ENCODE measurements at regions not wholly inside any gene's neighbourhood (a gene's known extent, or its start where the extent isn't known, plus 50 kb on each side); places are given as distances from the start of the nearest gene placed in this dataset.

- H3K36me3 ChIP-seq (replicated peaks in 1 of 2; ENCODE audit: control extremely low read depth in 1 of 2, control insufficient read depth in 1 of 2, extremely low read depth in 1 of 2, insufficient read depth in 2 of 2, low read length in 1 of 2), result no peaks in the 10 kb centered on the region
- intact Hi-C loops (cut with micrococcal nuclease), result no loop called here
- H3K9me3 ChIP-seq (ENCODE audit: control extremely low read depth in 1 of 3, control insufficient read depth in 2 of 3, insufficient read depth in 1 of 3, low read length in 2 of 3), result no peaks in the 10 kb centered on the region
- no peak overlapping the region for H3K4me2 ChIP-seq (replicated peaks; ENCODE audit: low read depth, low read length, poor library complexity, severe bottlenecking)
- H3K9ac ChIP-seq (ENCODE audit: low read length), result no peak overlapping the region
- H3K27ac ChIP-seq (ENCODE audit: low read length in 2 of 2), result no peak overlapping the region
- POLR2A ChIA-PET, result interaction anchor here (0.6 kb wide), 1 partner anchor 39 kb away, joined by 3 read pairs; no protein-coding TSS in a partner anchor
- no peaks in the 10 kb centered on the region for H4K20me1 ChIP-seq (ENCODE audit: control insufficient read depth, insufficient read depth, low read length, poor library complexity, severe bottlenecking)
- no peak overlapping the region for H3K4me3 Mint-ChIP-seq
- H3K27me3 Mint-ChIP-seq, result no peaks in the 10 kb centered on the region
- no CpG with 5 or more reads among the region's 7 CpGs for WGBS (ENCODE audit: insufficient coverage)
- H2AFZ ChIP-seq (ENCODE audit: insufficient read depth, low read depth, low read length, poor library complexity, severe bottlenecking), result no peak overlapping the region
- peaks cover 9 to 11% of the 10 kb centered on the region in 2 donors for H3K4me1 ChIP-seq (ENCODE audit: control insufficient read depth in 2 of 2, insufficient read depth in 2 of 2, low read length in 2 of 2)
- no peaks in the 10 kb centered on the region for H3K9me3 Mint-ChIP-seq (ENCODE audit: insufficient read depth)
- CTCF ChIA-PET, result no interaction called here
- no peak overlapping the region for H3K27ac Mint-ChIP-seq
- ATAC-seq (ENCODE audit: low read depth) (no peak), DNase-seq (no peak)
- no peak for TF ChIP-seq CTCF (IDR thresholded peaks at IDR 0.05)
- no peak for TF ChIP-seq EZH2 (IDR thresholded peaks at IDR 0.05; ENCODE audit: borderline replicate concordance, insufficient read depth, low read depth, low read length, poor library complexity, severe bottlenecking)
- no peaks in the 10 kb centered on the region for H3K27me3 ChIP-seq (replicated peaks in 1 of 4; ENCODE audit: control extremely low read depth in 1 of 4, control insufficient read depth in 3 of 4, insufficient read depth in 4 of 4, low read length in 3 of 4)
- H3K79me2 ChIP-seq (ENCODE audit: control insufficient read depth, insufficient read depth, low read length), result no peaks in the 10 kb centered on the region
- peaks cover 19% of the 10 kb centered on the region for H3K4me1 Mint-ChIP-seq
- no peak overlapping the region for H3K4me3 ChIP-seq (ENCODE audit: control extremely low read depth in 1 of 5, extremely low read depth in 1 of 5, insufficient read depth in 1 of 5, low read depth in 2 of 5, low read length in 4 of 5)
Observed at GRCh38 chrX:9320940-9321339, 143.9 kb upstream of the TBL1X start.

- no peaks in the 10 kb centered on the region for H3K79me2 ChIP-seq (ENCODE audit: control insufficient read depth, insufficient read depth, low read length)
- H3K36me3 ChIP-seq (replicated peaks in 1 of 2; ENCODE audit: control extremely low read depth in 1 of 2, control insufficient read depth in 1 of 2, extremely low read depth in 1 of 2, insufficient read depth in 2 of 2, low read length in 1 of 2), result no peaks in the 10 kb centered on the region
- no peak overlapping the region for H2AFZ ChIP-seq (ENCODE audit: insufficient read depth, low read depth, low read length, poor library complexity, severe bottlenecking)
- no peak for TF ChIP-seq EZH2 (IDR thresholded peaks at IDR 0.05; ENCODE audit: borderline replicate concordance, insufficient read depth, low read depth, low read length, poor library complexity, severe bottlenecking)
- no peak for TF ChIP-seq CTCF (IDR thresholded peaks at IDR 0.05)
- H3K27ac ChIP-seq (ENCODE audit: low read length in 2 of 2), result no peak overlapping the region
- no peak overlapping the region for H3K4me2 ChIP-seq (replicated peaks; ENCODE audit: low read depth, low read length, poor library complexity, severe bottlenecking)
- no peak overlapping the region for H3K4me3 Mint-ChIP-seq
- peaks cover 3% of the 10 kb centered on the region for H3K9me3 Mint-ChIP-seq (ENCODE audit: insufficient read depth)
- no peaks in the 10 kb centered on the region for H3K4me1 ChIP-seq (ENCODE audit: control insufficient read depth in 2 of 2, insufficient read depth in 2 of 2, low read length in 2 of 2)
- no peak for DNase-seq
- H3K27ac Mint-ChIP-seq, result no peak overlapping the region
- peaks cover 13% of the 10 kb centered on the region for H3K4me1 Mint-ChIP-seq
- CTCF ChIA-PET, result no interaction called here
- ATAC-seq (ENCODE audit: low read depth), result no peak
- no CpG with 5 or more reads among the region's 3 CpGs for WGBS (ENCODE audit: insufficient coverage)
- POLR2A ChIA-PET, result no interaction called here
- no peaks in the 10 kb centered on the region for H3K27me3 ChIP-seq (replicated peaks in 1 of 4; ENCODE audit: control extremely low read depth in 1 of 4, control insufficient read depth in 3 of 4, insufficient read depth in 4 of 4, low read length in 3 of 4)
- H4K20me1 ChIP-seq (ENCODE audit: control insufficient read depth, insufficient read depth, low read length, poor library complexity, severe bottlenecking), result no peaks in the 10 kb centered on the region
- H3K4me3 ChIP-seq (ENCODE audit: control extremely low read depth in 1 of 5, extremely low read depth in 1 of 5, insufficient read depth in 1 of 5, low read depth in 2 of 5, low read length in 4 of 5), result no peak overlapping the region
- no peak overlapping the region for H3K9ac ChIP-seq (ENCODE audit: low read length)
- intact Hi-C loops (cut with micrococcal nuclease), result no loop called here
- H3K27me3 Mint-ChIP-seq, result peaks cover 3% of the 10 kb centered on the region
- H3K9me3 ChIP-seq (ENCODE audit: control extremely low read depth in 1 of 3, control insufficient read depth in 2 of 3, insufficient read depth in 1 of 3, low read length in 2 of 3), result peaks cover 0 to 5% (median 0%) of the 10 kb centered on the region in 3 donors
Observed at GRCh38 chrX:9324676-9325075, 140.2 kb upstream of the TBL1X start.

Data from B cell (primary cell).